ENCODE measurements at regions not wholly inside any gene's neighbourhood (a gene's known extent, or its start where the extent isn't known, plus 50 kb on each side); places are given as distances from the start of the nearest gene placed in this dataset.

- 80 to 82% methylated on average over 20 of the region's 20 CpGs for WGBS, 2 experiments
- no peaks in the 10 kb centered on the region for H3K27me3 ChIP-seq (ENCODE audit: control insufficient read depth, insufficient read depth, low read length, poor library complexity, severe bottlenecking)
- no peaks in the 10 kb centered on the region for H3K4me1 ChIP-seq (ENCODE audit: control insufficient read depth, insufficient read depth, low read length)
- no peaks in the 10 kb centered on the region for H3K36me3 ChIP-seq (ENCODE audit: control insufficient read depth, insufficient read depth, low read length)
- H3K9me3 ChIP-seq (ENCODE audit: control insufficient read depth, low read length): peaks cover 17% of the 10 kb centered on the region
- H3K27ac ChIP-seq (ENCODE audit: insufficient read depth, low read depth, low read length, poor library complexity, severe bottlenecking): no peak overlapping the region
- H3K4me3 ChIP-seq (ENCODE audit: insufficient read depth, low read depth, low read length): no peak overlapping the region
Observed at GRCh38 chr14:105837349-105838063, 311.1 kb downstream of the TMEM121 start.

GRCh38 chr14:105838107-105838506 lies 311.7 kb downstream of the TMEM121 start:
- Histone ChIP-seq H3K4me1 (ENCODE audit: control insufficient read depth, insufficient read depth, low read length) (no peaks in the 10 kb centered on the region), H3K27ac (ENCODE audit: insufficient read depth, low read depth, low read length, poor library complexity, severe bottlenecking) (no peak overlapping the region), H3K9me3 (ENCODE audit: control insufficient read depth, low read length) (peaks cover 17% of the 10 kb centered on the region), H3K36me3 (ENCODE audit: control insufficient read depth, insufficient read depth, low read length) (no peaks in the 10 kb centered on the region), H3K27me3 (ENCODE audit: control insufficient read depth, insufficient read depth, low read length, poor library complexity, severe bottlenecking) (no peaks in the 10 kb centered on the region), H3K4me3 (ENCODE audit: insufficient read depth, low read depth, low read length) (no peak overlapping the region)
- WGBS, 2 experiments: 82 to 87% methylated on average over 11 of the region's 11 CpGs

- peaks cover 17% of the 10 kb centered on the region for H3K9me3 ChIP-seq (ENCODE audit: control insufficient read depth, low read length)
- no peak overlapping the region for H3K4me3 ChIP-seq (ENCODE audit: insufficient read depth, low read depth, low read length)
- 83 to 84% methylated on average over 15 of the region's 15 CpGs for WGBS, 2 experiments
- H3K27ac ChIP-seq (ENCODE audit: insufficient read depth, low read depth, low read length, poor library complexity, severe bottlenecking): no peak overlapping the region
- H3K4me1 ChIP-seq (ENCODE audit: control insufficient read depth, insufficient read depth, low read length): no peaks in the 10 kb centered on the region
- no peaks in the 10 kb centered on the region for H3K36me3 ChIP-seq (ENCODE audit: control insufficient read depth, insufficient read depth, low read length)
- no peaks in the 10 kb centered on the region for H3K27me3 ChIP-seq (ENCODE audit: control insufficient read depth, insufficient read depth, low read length, poor library complexity, severe bottlenecking)
Observed at GRCh38 chr14:105838591-105839424, 312.4 kb downstream of the TMEM121 start.

- H3K36me3 ChIP-seq (ENCODE audit: control insufficient read depth, insufficient read depth, low read length): no peaks in the 10 kb centered on the region
- WGBS, 2 experiments: 80% methylated on average over 20 of the region's 20 CpGs
- no peaks in the 10 kb centered on the region for H3K27me3 ChIP-seq (ENCODE audit: control insufficient read depth, insufficient read depth, low read length, poor library complexity, severe bottlenecking)
- no peak overlapping the region for H3K27ac ChIP-seq (ENCODE audit: insufficient read depth, low read depth, low read length, poor library complexity, severe bottlenecking)
- no peaks in the 10 kb centered on the region for H3K4me1 ChIP-seq (ENCODE audit: control insufficient read depth, insufficient read depth, low read length)
- H3K4me3 ChIP-seq (ENCODE audit: insufficient read depth, low read depth, low read length): no peak overlapping the region
- H3K9me3 ChIP-seq (ENCODE audit: control insufficient read depth, low read length): peaks cover 21% of the 10 kb centered on the region
Observed at GRCh38 chr14:105839425-105840265, 313.3 kb downstream of the TMEM121 start.

- no peaks in the 10 kb centered on the region for H3K36me3 ChIP-seq (ENCODE audit: control insufficient read depth, insufficient read depth, low read length)
- 80 to 81% methylated on average over 32 of the region's 32 CpGs for WGBS, 2 experiments
- no peak overlapping the region for H3K4me3 ChIP-seq (ENCODE audit: insufficient read depth, low read depth, low read length)
- no peaks in the 10 kb centered on the region for H3K4me1 ChIP-seq (ENCODE audit: control insufficient read depth, insufficient read depth, low read length)
- no peak overlapping the region for H3K27ac ChIP-seq (ENCODE audit: insufficient read depth, low read depth, low read length, poor library complexity, severe bottlenecking)
- H3K27me3 ChIP-seq (ENCODE audit: control insufficient read depth, insufficient read depth, low read length, poor library complexity, severe bottlenecking): no peaks in the 10 kb centered on the region
- H3K9me3 ChIP-seq (ENCODE audit: control insufficient read depth, low read length): peaks cover 18% of the 10 kb centered on the region
Observed at GRCh38 chr14:105840266-105841021, 314.1 kb downstream of the TMEM121 start.

- Histone ChIP-seq H3K36me3 (ENCODE audit: control insufficient read depth, insufficient read depth, low read length) (no peaks in the 10 kb centered on the region), H3K27ac (ENCODE audit: insufficient read depth, low read depth, low read length, poor library complexity, severe bottlenecking) (no peak overlapping the region), H3K4me1 (ENCODE audit: control insufficient read depth, insufficient read depth, low read length) (no peaks in the 10 kb centered on the region), H3K4me3 (ENCODE audit: insufficient read depth, low read depth, low read length) (no peak overlapping the region), H3K9me3 (ENCODE audit: control insufficient read depth, low read length) (peaks cover 17% of the 10 kb centered on the region), H3K27me3 (ENCODE audit: control insufficient read depth, insufficient read depth, low read length, poor library complexity, severe bottlenecking) (no peaks in the 10 kb centered on the region)
- 75 to 76% methylated on average over 29 of the region's 29 CpGs for WGBS, 2 experiments
Observed at GRCh38 chr14:105841022-105842009, 314.9 kb downstream of the TMEM121 start.

- no peak overlapping the region for H3K27ac ChIP-seq (ENCODE audit: insufficient read depth, low read depth, low read length, poor library complexity, severe bottlenecking)
- H3K4me3 ChIP-seq (ENCODE audit: insufficient read depth, low read depth, low read length): no peak overlapping the region
- H3K4me1 ChIP-seq (ENCODE audit: control insufficient read depth, insufficient read depth, low read length): no peaks in the 10 kb centered on the region
- H3K27me3 ChIP-seq (ENCODE audit: control insufficient read depth, insufficient read depth, low read length, poor library complexity, severe bottlenecking): no peaks in the 10 kb centered on the region
- WGBS, 2 experiments: 56 to 58% methylated on average over 4 of the region's 4 CpGs
- H3K9me3 ChIP-seq (ENCODE audit: control insufficient read depth, low read length): peaks cover 16% of the 10 kb centered on the region
- no peaks in the 10 kb centered on the region for H3K36me3 ChIP-seq (ENCODE audit: control insufficient read depth, insufficient read depth, low read length)
Observed at GRCh38 chr14:105842105-105842504, 315.7 kb downstream of the TMEM121 start.

- Histone ChIP-seq H3K9me3 (ENCODE audit: control insufficient read depth, low read length) (peaks cover 16% of the 10 kb centered on the region), H3K4me3 (ENCODE audit: insufficient read depth, low read depth, low read length) (no peak overlapping the region), H3K27ac (ENCODE audit: insufficient read depth, low read depth, low read length, poor library complexity, severe bottlenecking) (no peak overlapping the region), H3K36me3 (ENCODE audit: control insufficient read depth, insufficient read depth, low read length) (no peaks in the 10 kb centered on the region), H3K4me1 (ENCODE audit: control insufficient read depth, insufficient read depth, low read length) (no peaks in the 10 kb centered on the region), H3K27me3 (ENCODE audit: control insufficient read depth, insufficient read depth, low read length, poor library complexity, severe bottlenecking) (no peaks in the 10 kb centered on the region)
- WGBS, 2 experiments: 68 to 70% methylated on average over 13 of the region's 13 CpGs
Observed at GRCh38 chr14:105843444-105844046, 317.2 kb downstream of the TMEM121 start.

All from ectodermal cell (in vitro differentiated cells).